Psoas muscle (tissue), 7 donors: ENCODE measurements at regions not wholly inside any gene's neighbourhood (a gene's known extent, or its start where the extent isn't known, plus 50 kb on each side); places are given as distances from the start of the nearest gene placed in this dataset.
"Not testable (repeated sequence)": the region's sequence is repeated elsewhere in the genome, so short reads cannot be mapped to it uniquely, and the experiment has no call there.

Experiments used
- ATAC-seq, 4 donors: fragments of 200-7000 bp; cut with Tn5 transposase; one replicate each; pipeline ENCODE4 v1.9.1; 2020; ENCODE audit warnings: moderate library complexity in 3 of 4, mild to moderate bottlenecking in 2 of 4
- DNase-seq, 2 donors: peaks; one replicate each; pipeline ENCODE4 v3.0.0-alpha.2; 2020
- H3K27ac ChIP-seq: fragments of 200-600 bp; one replicate; pipeline ENCODE4 v1.8.0; 2022
- H3K27me3 ChIP-seq, 3 donors: fragments of 200-600 bp in 1 of 3; one replicate each; pipeline versions ENCODE4 v1.6.1 to v1.8.0; 2013 to 2022; ENCODE audit warnings: low read length in 2 of 3, mild to moderate bottlenecking in 2 of 3, moderate library complexity in 1 of 3; ENCODE audit not compliant: insufficient read depth in 3 of 3
- H3K36me3 ChIP-seq, 2 donors: fragments of 200-600 bp in 1 of 2; one replicate each; pipeline versions ENCODE4 v1.6.1 to v1.8.0; 2013 to 2022; ENCODE audit warnings: low read depth in 1 of 2, mild to moderate bottlenecking in 1 of 2, moderate library complexity in 1 of 2; ENCODE audit not compliant: insufficient read depth in 1 of 2
- H3K4me1 ChIP-seq: fragments of 200-600 bp; one replicate; pipeline ENCODE4 v1.8.0; 2022
- H3K4me3 ChIP-seq: fragments of 200-600 bp; one replicate; pipeline ENCODE4 v1.8.0; 2022; ENCODE audit warnings: mild to moderate bottlenecking
- H3K9me3 ChIP-seq: fragments of 200-600 bp; one replicate; pipeline ENCODE4 v1.8.0; 2022
- WGBS, 3 donors: extraction: QIAGEN DNeasy Blood & Tissue Kit; methylation state at CpG; one replicate each; pipeline versions ENCODE4 v1.1.6 to v1.1.7; 2013; 5-methylcytosine and 5-hydroxymethylcytosine counted together
- intact Hi-C, 2 donors: fragments of 100-400 bp; cut with DNase I; formaldehyde crosslinking; loops; one replicate each; pipeline versions ENCODE4 v1.11.0 to v1.14.2; 2022
- TF ChIP-seq, protein P1 (sequence below): fragments of 200-600 bp; IDR thresholded peaks from one replicate; pipeline ENCODE4 v1.8.0; 2022; ENCODE audit warnings: antibody characterized with exemption
- donor health status: healthy with polysubstance abuse.
- donor health status: DM: no; HTN: no; CAD: no; lungs with moderate emphysema.
- donor health status: Bipolar disorder and iron deficiency.
- donor health status: healthy.
- donor health status: DM: yes; HTN: yes; CAD: no.
- donor health status: DM: no; HTN: no; CAD: no.
- donor health status: DM: yes; HTN: yes; CAD: no.

- no peaks in the 10 kb centered on the region for H3K27me3 ChIP-seq
- H3K27ac ChIP-seq, result no peak overlapping the region
- no peaks in the 10 kb centered on the region for H3K36me3 ChIP-seq
- H3K9me3 ChIP-seq, result no peaks in the 10 kb centered on the region
- ATAC-seq (no peak), DNase-seq (no peak)
- no peaks in the 10 kb centered on the region for H3K4me1 ChIP-seq
- intact Hi-C loops, result no loop called here
- TF ChIP-seq, protein P1, sequence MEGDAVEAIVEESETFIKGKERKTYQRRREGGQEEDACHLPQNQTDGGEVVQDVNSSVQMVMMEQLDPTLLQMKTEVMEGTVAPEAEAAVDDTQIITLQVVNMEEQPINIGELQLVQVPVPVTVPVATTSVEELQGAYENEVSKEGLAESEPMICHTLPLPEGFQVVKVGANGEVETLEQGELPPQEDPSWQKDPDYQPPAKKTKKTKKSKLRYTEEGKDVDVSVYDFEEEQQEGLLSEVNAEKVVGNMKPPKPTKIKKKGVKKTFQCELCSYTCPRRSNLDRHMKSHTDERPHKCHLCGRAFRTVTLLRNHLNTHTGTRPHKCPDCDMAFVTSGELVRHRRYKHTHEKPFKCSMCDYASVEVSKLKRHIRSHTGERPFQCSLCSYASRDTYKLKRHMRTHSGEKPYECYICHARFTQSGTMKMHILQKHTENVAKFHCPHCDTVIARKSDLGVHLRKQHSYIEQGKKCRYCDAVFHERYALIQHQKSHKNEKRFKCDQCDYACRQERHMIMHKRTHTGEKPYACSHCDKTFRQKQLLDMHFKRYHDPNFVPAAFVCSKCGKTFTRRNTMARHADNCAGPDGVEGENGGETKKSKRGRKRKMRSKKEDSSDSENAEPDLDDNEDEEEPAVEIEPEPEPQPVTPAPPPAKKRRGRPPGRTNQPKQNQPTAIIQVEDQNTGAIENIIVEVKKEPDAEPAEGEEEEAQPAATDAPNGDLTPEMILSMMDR, result no peak
- H3K4me3 ChIP-seq, result no peak overlapping the region
Observed at GRCh38 chr12:72168851-72169250, 103.3 kb upstream of the TRHDE start.

- ATAC-seq, result no peak
- no peak for DNase-seq
- no peak overlapping the region for H3K27ac ChIP-seq
- TF ChIP-seq, protein P1, result no peak
- WGBS, 3 donors, result 56 to 66% (median 63%) methylated on average over 4 of the region's 4 CpGs
- no peaks in the 10 kb centered on the region for H3K9me3 ChIP-seq
- no peaks in the 10 kb centered on the region for H3K36me3 ChIP-seq
- H3K27me3 ChIP-seq, result no peaks in the 10 kb centered on the region
- no peak overlapping the region for H3K4me3 ChIP-seq
- no peaks in the 10 kb centered on the region for H3K4me1 ChIP-seq
- intact Hi-C loops, result no loop called here
Observed at GRCh38 chr12:72173974-72174373, 98.2 kb upstream of the TRHDE start.

- DNase-seq, result no peak
- no peak for ATAC-seq
- H3K4me3 ChIP-seq, result no peak overlapping the region
- TF ChIP-seq, protein P1, result no peak
- H3K4me1 ChIP-seq, result no peaks in the 10 kb centered on the region
- intact Hi-C loops, result no loop called here
- H3K27ac ChIP-seq, result no peak overlapping the region
- 93 to 96% (median 95%) methylated on average over 2 of the region's 2 CpGs for WGBS, 3 donors
- H3K27me3 ChIP-seq, result no peaks in the 10 kb centered on the region
- no peaks in the 10 kb centered on the region for H3K9me3 ChIP-seq
- H3K36me3 ChIP-seq, result no peaks in the 10 kb centered on the region
Observed at GRCh38 chr12:72178244-72178643, 93.9 kb upstream of the TRHDE start.

DNA sequence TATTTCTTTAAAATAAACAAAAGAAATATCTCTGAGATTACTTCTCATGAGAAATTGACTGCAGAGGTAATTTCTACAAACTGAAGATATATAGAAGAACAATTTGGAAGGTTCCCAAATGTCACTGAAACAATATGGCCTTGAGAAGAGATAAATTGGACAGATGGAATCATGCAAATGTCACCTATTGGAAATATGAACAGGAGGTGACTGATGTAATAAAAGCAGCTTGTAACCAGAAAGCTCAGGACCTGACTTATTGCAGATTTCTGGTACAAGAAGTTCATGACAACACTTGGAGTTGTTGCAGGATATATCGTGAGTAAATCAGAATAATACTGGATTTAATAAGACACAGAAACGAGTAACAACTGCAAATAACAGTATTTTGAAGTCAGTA, 93.3 kb upstream of the TRHDE start:
- no peaks in the 10 kb centered on the region for H3K4me1 ChIP-seq
- no peak for ATAC-seq

DNA sequence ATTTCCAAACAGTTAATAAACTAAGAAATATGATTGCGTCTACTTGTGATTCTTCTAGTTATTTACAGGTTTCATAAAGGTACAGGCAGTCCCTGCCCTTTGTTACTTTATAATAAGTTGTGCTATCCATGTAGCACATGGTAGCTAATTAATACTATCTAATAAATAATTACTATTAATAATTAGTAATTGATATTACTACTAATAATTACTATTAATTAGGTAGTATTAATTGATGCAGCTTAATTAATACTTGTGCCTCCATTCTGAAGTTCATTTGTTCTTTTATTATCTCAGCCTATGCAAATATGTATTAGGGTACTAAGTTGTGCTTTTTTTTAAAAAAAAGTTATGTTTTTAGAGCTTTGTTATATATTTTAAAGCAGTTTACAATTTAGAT, 92.3 kb upstream of the TRHDE start:
- TF ChIP-seq, protein P1, result no peak
- no peaks in the 10 kb centered on the region for H3K4me1 ChIP-seq
- no peak for ATAC-seq
- H3K9me3 ChIP-seq, result no peaks in the 10 kb centered on the region
- H3K27ac ChIP-seq, result no peak overlapping the region
- no peak for DNase-seq
- WGBS, 3 donors, result 92 to 94% (median 93%) methylated on average over 1 of the region's 1 CpG
- intact Hi-C loops, result no loop called here
- no peaks in the 10 kb centered on the region for H3K36me3 ChIP-seq
- H3K27me3 ChIP-seq, result no peaks in the 10 kb centered on the region
- no peak overlapping the region for H3K4me3 ChIP-seq

More for the DNA sequence above, 93.3 kb upstream of the TRHDE start:
- H3K4me3 ChIP-seq, result no peak overlapping the region
- H3K9me3 ChIP-seq, result no peaks in the 10 kb centered on the region
- H3K36me3 ChIP-seq, result no peaks in the 10 kb centered on the region
- no peak overlapping the region for H3K27ac ChIP-seq
- no peak for DNase-seq
- WGBS, 3 donors, result 71 to 80% (median 80%) methylated on average over 2 of the region's 2 CpGs
- no peaks in the 10 kb centered on the region for H3K27me3 ChIP-seq
- intact Hi-C loops, result no loop called here
- TF ChIP-seq, protein P1, result no peak

DNA sequence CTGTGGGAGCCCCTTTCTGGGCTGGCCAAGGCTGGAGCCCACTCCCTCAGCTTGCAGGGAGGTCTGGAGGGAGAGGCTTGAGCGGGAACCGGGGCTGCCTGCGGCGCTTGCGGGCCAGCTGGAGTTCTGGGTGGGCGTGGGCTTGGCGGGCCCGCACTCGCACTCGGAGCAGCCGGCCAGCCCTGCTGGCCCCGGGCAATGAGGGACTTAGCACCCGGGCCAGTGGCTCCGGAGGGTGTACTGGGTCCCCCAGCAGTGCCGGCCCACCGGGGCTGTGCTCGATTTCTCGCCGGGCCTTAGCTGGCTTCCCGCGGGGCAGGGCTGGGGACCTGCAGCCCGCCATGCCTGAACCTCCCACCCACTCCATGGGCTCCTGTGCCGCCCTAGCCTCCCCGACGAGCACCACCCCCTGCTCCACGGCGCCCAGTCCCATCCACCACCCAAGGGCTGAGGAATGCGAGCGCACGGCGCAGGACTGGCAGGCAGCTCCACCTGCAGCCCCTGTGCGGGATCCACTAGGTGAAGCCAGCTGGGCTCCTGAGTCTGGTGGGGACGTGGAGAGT, 87.1 kb upstream of the TRHDE start:
- H3K4me1 ChIP-seq, intact Hi-C loops, ATAC-seq, H3K36me3 ChIP-seq, H3K27me3 ChIP-seq, H3K27ac ChIP-seq, H3K4me3 ChIP-seq, H3K9me3 ChIP-seq: not testable (repeated sequence)
- 95% methylated on average over 20 to 33 of the region's 33 CpGs for WGBS, 3 donors
- DNase-seq, result peak in 1 of 2 donors; percentile 33
